ENCODE measurements at regions not wholly inside any gene's neighbourhood (a gene's known extent, or its start where the extent isn't known, plus 50 kb on each side); places are given as distances from the start of the nearest gene placed in this dataset.

DNA sequence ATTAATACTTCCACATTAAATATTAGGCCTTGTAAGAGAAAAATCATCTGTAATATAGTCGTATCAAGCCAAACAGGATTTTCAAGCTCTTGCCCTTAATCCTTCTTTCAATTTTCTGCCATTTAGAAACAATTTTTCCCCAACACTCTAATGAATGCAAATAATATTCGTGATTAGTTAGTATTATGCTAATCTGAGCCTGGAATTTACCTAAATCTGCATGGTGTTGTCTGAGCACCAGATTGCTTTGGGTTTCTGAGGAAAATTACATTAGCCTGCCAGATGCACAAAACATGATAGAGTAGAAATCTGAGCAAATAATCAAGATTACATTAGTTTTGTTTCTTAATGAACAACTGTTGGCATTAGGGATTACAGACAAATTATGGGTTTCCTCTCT lies 176.6 kb downstream of the ZDHHC21 start (continued):
- no peak for TF ChIP-seq CTCF (IDR thresholded peaks at IDR 0.05; ENCODE audit: control extremely low read depth in 1 of 3, insufficient read depth in 1 of 3, low read depth in 1 of 3, low read length in 3 of 3)
